ENCODE measurements at regions not wholly inside any gene's neighbourhood (a gene's known extent, or its start where the extent isn't known, plus 50 kb on each side); places are given as distances from the start of the nearest gene placed in this dataset.

- H3K4me3 ChIP-seq (ENCODE audit: control insufficient read depth, low read depth, low read length): no peak overlapping the region
- DNase-seq (ENCODE audit: low read depth): no peak
- no peak for TF ChIP-seq CTCF (IDR thresholded peaks at IDR 0.05; ENCODE audit: control insufficient read depth, insufficient read depth, low read depth, low read length, missing control alignments)
Observed at GRCh38 chr2:46841621-46842020, 74.0 kb downstream of the MCFD2 start.

- no peak for TF ChIP-seq CTCF (IDR thresholded peaks at IDR 0.05; ENCODE audit: control insufficient read depth, insufficient read depth, low read depth, low read length, missing control alignments)
- no peak for DNase-seq (ENCODE audit: low read depth)
- no peak overlapping the region for H3K4me3 ChIP-seq (ENCODE audit: control insufficient read depth, low read depth, low read length)
Observed at GRCh38 chr2:46839045-46839444, 76.6 kb downstream of the MCFD2 start.

GRCh38 chr2:46837704-46838103 is 77.9 kb downstream of the MCFD2 start:
- H3K4me3 ChIP-seq (ENCODE audit: control insufficient read depth, low read depth, low read length): no peak overlapping the region
- TF ChIP-seq CTCF (IDR thresholded peaks at IDR 0.05; ENCODE audit: control insufficient read depth, insufficient read depth, low read depth, low read length, missing control alignments): no peak

GRCh38 chr2:46837112-46837454 is 78.5 kb downstream of the MCFD2 start:
- H3K4me3 ChIP-seq (ENCODE audit: control insufficient read depth, low read depth, low read length): no peak overlapping the region
- TF ChIP-seq CTCF (IDR thresholded peaks at IDR 0.05; ENCODE audit: control insufficient read depth, insufficient read depth, low read depth, low read length, missing control alignments): no peak
- DNase-seq (ENCODE audit: low read depth): no peak

More at GRCh38 chr2:46837704-46838103, 77.9 kb downstream of the MCFD2 start:
- no peak for DNase-seq (ENCODE audit: low read depth)

- TF ChIP-seq CTCF (IDR thresholded peaks at IDR 0.05; ENCODE audit: control insufficient read depth, insufficient read depth, low read depth, low read length, missing control alignments): no peak
- H3K4me3 ChIP-seq (ENCODE audit: control insufficient read depth, low read depth, low read length): no peak overlapping the region
- no peak for DNase-seq (ENCODE audit: low read depth)
Observed at GRCh38 chr2:46836295-46837111, 79.1 kb downstream of the MCFD2 start.

- no peak overlapping the region for H3K4me3 ChIP-seq (ENCODE audit: control insufficient read depth, low read depth, low read length)
- DNase-seq (ENCODE audit: low read depth): no peak
Observed at GRCh38 chr2:46835520-46835919, 80.1 kb downstream of the MCFD2 start.

More at GRCh38 chr2:46835520-46835919, 80.1 kb downstream of the MCFD2 start:
- TF ChIP-seq CTCF (IDR thresholded peaks at IDR 0.05; ENCODE audit: control insufficient read depth, insufficient read depth, low read depth, low read length, missing control alignments): no peak
